IMR-90 (cell line): ENCODE measurements at regions not wholly inside any gene's neighbourhood (a gene's known extent, or its start where the extent isn't known, plus 50 kb on each side); places are given as distances from the start of the nearest gene placed in this dataset.
A peak's percentile ranks its signal among the peaks of the same experiment; 100 is the strongest.

ENCODE experiments used
- ATAC-seq: fragments of 200-7000 bp; cut with Tn5 transposase; 2 replicates; pipeline ENCODE4 v1.9.1; 2020; ENCODE audit warnings: low read depth, mild to moderate bottlenecking, moderate library complexity
- BruUV-seq: library from RNA; stranded (reverse); fragments of 400-500 nt; replicated peaks from 2 replicates; lab custom pipeline; 2021; lab: Mats Ljungman, UMichigan
- CTCF ChIA-PET: fragments of 300-600 bp; formaldehyde crosslinking; extraction: SDS; loops from one replicate; lab custom pipeline; 2021; ENCODE audit warnings: antibody characterized with exemption; lab: Yijun Ruan, JAX
- POLR2A ChIA-PET: fragments of 300-600 bp; sonication (Branson Sonifier 250); formaldehyde crosslinking; loops from one replicate; lab custom pipeline; 2022; ENCODE audit warnings: antibody characterized with exemption; ENCODE audit not compliant: unreplicated experiment; lab: Charles Lee
- DNase-seq: peaks from one replicate; pipeline ENCODE4 v3.0.0; 2013
- H2AFZ ChIP-seq: replicated peaks from 2 replicates; pipeline ENCODE3; 2013; ENCODE audit warnings: low read length, mild to moderate bottlenecking; ENCODE audit not compliant: poor library complexity
- H2AK5ac ChIP-seq: 2 replicates; pipeline ENCODE4 v1.6.1; 2013; ENCODE audit warnings: low read depth, low read length, inconsistent platforms
- H2AK9ac ChIP-seq: replicated peaks from 2 replicates; pipeline ENCODE3; 2013; ENCODE audit warnings: mild to moderate bottlenecking, low read depth, low read length, moderate library complexity; ENCODE audit not compliant: poor library complexity
- H2BK120ac ChIP-seq: 2 replicates; pipeline ENCODE4 v1.6.1; 2013; ENCODE audit warnings: low read depth, low read length, inconsistent platforms
- H2BK15ac ChIP-seq: 3 replicates; pipeline ENCODE4 v1.6.1; 2013; ENCODE audit warnings: low read depth, low read length, inconsistent platforms
- H2BK20ac ChIP-seq: 2 replicates; pipeline ENCODE4 v1.6.1; 2013; ENCODE audit warnings: low read depth, mild to moderate bottlenecking, inconsistent platforms, low read length, moderate library complexity
- H2BK5ac ChIP-seq: 2 replicates; pipeline ENCODE4 v1.6.1; 2013; ENCODE audit warnings: mild to moderate bottlenecking, low read depth, low read length, inconsistent platforms; ENCODE audit not compliant: poor library complexity, severe bottlenecking
- H3K14ac ChIP-seq: replicated peaks from 2 replicates; pipeline ENCODE4 v1.6.1; 2013; ENCODE audit warnings: low read depth, low read length, inconsistent platforms
- H3K18ac ChIP-seq: 2 replicates; pipeline ENCODE4 v1.6.1; 2013; ENCODE audit warnings: low read depth, low read length, control low read depth
- H3K23ac ChIP-seq: 2 replicates; pipeline ENCODE4 v1.6.1; 2013; ENCODE audit warnings: low read depth, low read length, inconsistent platforms
- H3K27ac ChIP-seq: 2 replicates; pipeline ENCODE4 v1.5.1; 2013; ENCODE audit warnings: mild to moderate bottlenecking, control low read depth, low read length; ENCODE audit not compliant: insufficient read depth
- H3K27me3 ChIP-seq: 2 replicates; pipeline ENCODE4 v1.6.1; 2013; ENCODE audit warnings: low read length; ENCODE audit not compliant: control insufficient read depth, insufficient read depth
- H3K36me3 ChIP-seq: 2 replicates; pipeline ENCODE4 v1.6.1; 2013; ENCODE audit warnings: low read length, mixed read lengths; ENCODE audit not compliant: control insufficient read depth, insufficient read depth
- H3K4ac ChIP-seq: 2 replicates; pipeline ENCODE4 v1.6.1; 2013; ENCODE audit warnings: low read depth, low read length, inconsistent platforms
- H3K4me1 ChIP-seq: 2 replicates; pipeline ENCODE4 v1.6.1; 2013; ENCODE audit warnings: low read length, mixed read lengths; ENCODE audit not compliant: control insufficient read depth, insufficient read depth
- H3K4me2 ChIP-seq: 2 replicates; pipeline ENCODE4 v1.6.1; 2013; ENCODE audit warnings: low read depth, mild to moderate bottlenecking, control low read depth, low read length, moderate library complexity
- H3K4me3 ChIP-seq: 2 replicates; pipeline ENCODE4 v1.5.1; 2013; ENCODE audit warnings: low read depth, mild to moderate bottlenecking, control low read depth, low read length, moderate library complexity; ENCODE audit not compliant: insufficient read depth
- H3K56ac ChIP-seq: 2 replicates; pipeline ENCODE4 v1.6.1; 2013; ENCODE audit warnings: low read length, inconsistent platforms; ENCODE audit not compliant: insufficient read depth; ENCODE audit errors: extremely low read depth
- H3K79me1 ChIP-seq, 2 experiments: 2 replicates each; pipeline ENCODE4 v1.6.1; 2013; ENCODE audit warnings: low read length in 2 of 2, inconsistent platforms in 1 of 2, low read depth in 1 of 2
- H3K9ac ChIP-seq: 2 replicates; pipeline ENCODE4 v1.6.1; 2013; ENCODE audit warnings: low read depth, low read length, control low read depth
- H3K9me1 ChIP-seq: 2 replicates; pipeline ENCODE4 v1.6.1; 2013; ENCODE audit warnings: low read length, inconsistent platforms; ENCODE audit not compliant: insufficient read depth
- H3K9me3 ChIP-seq: 2 replicates; pipeline ENCODE4 v1.6.1; 2013; ENCODE audit warnings: low read length; ENCODE audit not compliant: control insufficient read depth, insufficient read depth
- H4K20me1 ChIP-seq: 2 replicates; pipeline ENCODE4 v1.6.1; 2013; ENCODE audit warnings: low read length, inconsistent platforms; ENCODE audit not compliant: insufficient read depth
- H4K5ac ChIP-seq: 2 replicates; pipeline ENCODE4 v1.6.1; 2013; ENCODE audit warnings: mild to moderate bottlenecking, low read depth, low read length, control low read depth
- H4K8ac ChIP-seq, 2 experiments: 2 replicates each; pipeline ENCODE4 v1.6.1; 2013; ENCODE audit warnings: low read depth in 2 of 2, low read length in 2 of 2, control low read depth in 1 of 2, inconsistent platforms in 1 of 2
- H4K91ac ChIP-seq: 2 replicates; pipeline ENCODE4 v1.6.1; 2013; ENCODE audit warnings: low read depth, low read length, inconsistent platforms; ENCODE audit not compliant: insufficient read depth
- BHLHE40 ChIP-seq: fragments of 150-350 bp; IDR thresholded peaks from 2 replicates; pipeline ENCODE4 v1.6.1; 2016; ENCODE audit warnings: mild to moderate bottlenecking, low read depth, low read length
- CEBPB ChIP-seq: IDR thresholded peaks from 2 replicates; pipeline ENCODE4 v1.6.1; 2012; ENCODE audit warnings: low read depth, low read length, improper control_type of control experiment
- CHD1 ChIP-seq: IDR thresholded peaks from 2 replicates; pipeline ENCODE4 v1.6.1; 2012; ENCODE audit warnings: low read depth, low read length, improper control_type of control experiment
- FOS ChIP-seq: fragments of 150-350 bp; IDR thresholded peaks from 2 replicates; pipeline ENCODE4 v1.6.1; 2016; ENCODE audit warnings: low read depth, low read length
- MAFK ChIP-seq: IDR thresholded peaks from 2 replicates; pipeline ENCODE4 v1.6.1; 2012; ENCODE audit warnings: low read depth, low read length, improper control_type of control experiment
- MAZ ChIP-seq: IDR thresholded peaks from 2 replicates; pipeline ENCODE4 v1.6.1; 2012; ENCODE audit warnings: low read depth, mild to moderate bottlenecking, low read length, improper control_type of control experiment, moderate library complexity, borderline replicate concordance
- MXI1 ChIP-seq: IDR thresholded peaks from 2 replicates; pipeline ENCODE4 v1.6.1; 2012; ENCODE audit warnings: low read depth, mild to moderate bottlenecking, low read length, moderate library complexity, borderline replicate concordance
- NFE2L2 ChIP-seq: fragments of 150-350 bp; IDR thresholded peaks from 2 replicates; pipeline ENCODE4 v1.6.1; 2016; ENCODE audit warnings: low read depth, mild to moderate bottlenecking, low read length
- POLR2A ChIP-seq: IDR thresholded peaks from 2 replicates; pipeline ENCODE4 v1.6.1; 2012; ENCODE audit warnings: mild to moderate bottlenecking, low read depth, low read length
- RAD21 ChIP-seq: IDR thresholded peaks from 2 replicates; pipeline ENCODE4 v1.6.1; 2012; ENCODE audit warnings: low read length, improper control_type of control experiment
- RCOR1 ChIP-seq: IDR thresholded peaks from 2 replicates; pipeline ENCODE4 v1.6.1; 2012; ENCODE audit warnings: mild to moderate bottlenecking, low read length, improper control_type of control experiment; ENCODE audit not compliant: insufficient replicate concordance
- RFX5 ChIP-seq: IDR thresholded peaks from 2 replicates; pipeline ENCODE4 v1.8.0; 2012; ENCODE audit warnings: low read depth, mild to moderate bottlenecking, low read length, moderate library complexity
- SMC3 ChIP-seq: fragments of 150-350 bp; IDR thresholded peaks from 2 replicates; pipeline ENCODE4 v1.6.1; 2016; ENCODE audit warnings: low read depth, mild to moderate bottlenecking, antibody characterized with exemption, low read length, moderate library complexity
- WGBS, 2 experiments: methylation state at CpG; one replicate each; pipeline versions ENCODE4 v1.1.5 to v1.1.7; 2013; ENCODE audit warnings: missing lambda C conversion rate in 2 of 2; ENCODE audit not compliant: insufficient read length in 1 of 2; ENCODE audit errors: extremely low coverage in 2 of 2; 5-methylcytosine and 5-hydroxymethylcytosine counted together
- dilution Hi-C: fragments of 300-500 bp; cut with HindIII; formaldehyde crosslinking; loops from one replicate; pipeline ENCODE4 v1.14.3; 2018; ENCODE audit warnings: low sequenced_read_pairs; ENCODE audit not compliant: unreplicated experiment
- in situ Hi-C: fragments of 300-500 bp; cut with MboI; formaldehyde crosslinking; loops from 3 replicates; pipeline ENCODE4 v1.14.3; 2019; ENCODE audit warnings: low sequenced_read_pairs, inconsistent platforms, mixed read lengths
- intact Hi-C: fragments of 100-400 bp; cut with micrococcal nuclease; formaldehyde crosslinking; loops from 2 replicates; pipeline ENCODE4 v1.10.0; 2022
- TF ChIP-seq, protein P1 (sequence below): fragments of 150-350 bp; IDR thresholded peaks from 2 replicates; pipeline ENCODE4 v1.6.1; 2016; ENCODE audit warnings: low read depth, mild to moderate bottlenecking, low read length, moderate library complexity, borderline replicate concordance
- TF ChIP-seq, protein P2 (sequence below): conservative IDR thresholded peaks from 2 replicates; pipeline ENCODE4 v1.5.1; 2012; ENCODE audit warnings: mild to moderate bottlenecking, low read depth, low read length, improper control_type of control experiment
- TF ChIP-seq, protein P3 (sequence below): fragments of 150-350 bp; IDR thresholded peaks from 2 replicates; pipeline ENCODE4 v1.6.1; 2017; ENCODE audit warnings: mild to moderate bottlenecking, antibody characterized with exemption, low read length, low read depth

DNA sequence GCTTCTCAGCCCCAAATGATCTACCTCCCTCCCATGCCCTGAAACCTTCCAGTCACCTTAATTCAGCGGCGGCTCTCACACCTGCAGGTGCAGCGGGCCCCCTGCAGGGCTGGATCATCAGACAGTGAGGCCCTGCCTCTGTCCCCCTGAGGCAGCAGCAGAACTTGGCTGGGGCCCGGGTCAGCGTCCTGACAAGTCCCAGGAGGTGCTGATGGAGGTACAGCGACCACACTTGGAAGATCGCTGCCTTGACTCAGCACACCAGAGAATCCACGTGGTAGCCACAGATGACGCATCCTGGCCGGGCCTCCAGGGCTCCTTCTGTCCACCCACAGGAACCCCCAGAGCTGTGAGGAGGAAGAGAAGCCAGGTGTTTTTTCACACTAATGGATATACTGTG lies 116.4 kb upstream of the THBS2 start:
- peaks cover 4% of the 10 kb centered on the region for H3K9me1 ChIP-seq
- no peak overlapping the region for H2AK5ac ChIP-seq
- H3K36me3 ChIP-seq: no peaks in the 10 kb centered on the region
- POLR2A ChIA-PET: no interaction called here
- no TSS peak for BruUV-seq
- H3K23ac ChIP-seq: no peak overlapping the region
- no peak overlapping the region for H4K91ac ChIP-seq
- dilution Hi-C loops (no loop called here), in situ Hi-C loops (no loop called here), intact Hi-C loops (loop anchor here (5.0 kb wide), 1 partner anchor 118 kb away; the partner anchor contains the start of gene THBS2)
- no peak overlapping the region for H3K56ac ChIP-seq
- H4K8ac ChIP-seq: no peak overlapping the region
- H2AFZ ChIP-seq: no peak overlapping the region
- H3K4me1 ChIP-seq: peaks cover 3% of the 10 kb centered on the region; the same call in 1 of the 2 replicates
- no peak overlapping the region for H3K18ac ChIP-seq
- ATAC-seq: no peak
- H2AK9ac ChIP-seq: no peak overlapping the region
- H2BK20ac ChIP-seq: no peak overlapping the region
- TF ChIP-seq NFE2L2 (no peak), RAD21 (no peak), MXI1 (no peak), RFX5 (no peak), BHLHE40 (no peak), CEBPB (no peak), FOS (no peak), CHD1 (no peak), RCOR1 (no peak), POLR2A (no peak), MAFK (no peak), MAZ (no peak), SMC3 (no peak)
- TF ChIP-seq, protein P1, sequence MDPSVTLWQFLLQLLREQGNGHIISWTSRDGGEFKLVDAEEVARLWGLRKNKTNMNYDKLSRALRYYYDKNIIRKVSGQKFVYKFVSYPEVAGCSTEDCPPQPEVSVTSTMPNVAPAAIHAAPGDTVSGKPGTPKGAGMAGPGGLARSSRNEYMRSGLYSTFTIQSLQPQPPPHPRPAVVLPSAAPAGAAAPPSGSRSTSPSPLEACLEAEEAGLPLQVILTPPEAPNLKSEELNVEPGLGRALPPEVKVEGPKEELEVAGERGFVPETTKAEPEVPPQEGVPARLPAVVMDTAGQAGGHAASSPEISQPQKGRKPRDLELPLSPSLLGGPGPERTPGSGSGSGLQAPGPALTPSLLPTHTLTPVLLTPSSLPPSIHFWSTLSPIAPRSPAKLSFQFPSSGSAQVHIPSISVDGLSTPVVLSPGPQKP: no peak
- TF ChIP-seq, protein P2, sequence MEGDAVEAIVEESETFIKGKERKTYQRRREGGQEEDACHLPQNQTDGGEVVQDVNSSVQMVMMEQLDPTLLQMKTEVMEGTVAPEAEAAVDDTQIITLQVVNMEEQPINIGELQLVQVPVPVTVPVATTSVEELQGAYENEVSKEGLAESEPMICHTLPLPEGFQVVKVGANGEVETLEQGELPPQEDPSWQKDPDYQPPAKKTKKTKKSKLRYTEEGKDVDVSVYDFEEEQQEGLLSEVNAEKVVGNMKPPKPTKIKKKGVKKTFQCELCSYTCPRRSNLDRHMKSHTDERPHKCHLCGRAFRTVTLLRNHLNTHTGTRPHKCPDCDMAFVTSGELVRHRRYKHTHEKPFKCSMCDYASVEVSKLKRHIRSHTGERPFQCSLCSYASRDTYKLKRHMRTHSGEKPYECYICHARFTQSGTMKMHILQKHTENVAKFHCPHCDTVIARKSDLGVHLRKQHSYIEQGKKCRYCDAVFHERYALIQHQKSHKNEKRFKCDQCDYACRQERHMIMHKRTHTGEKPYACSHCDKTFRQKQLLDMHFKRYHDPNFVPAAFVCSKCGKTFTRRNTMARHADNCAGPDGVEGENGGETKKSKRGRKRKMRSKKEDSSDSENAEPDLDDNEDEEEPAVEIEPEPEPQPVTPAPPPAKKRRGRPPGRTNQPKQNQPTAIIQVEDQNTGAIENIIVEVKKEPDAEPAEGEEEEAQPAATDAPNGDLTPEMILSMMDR: no peak
- TF ChIP-seq, protein P3, sequence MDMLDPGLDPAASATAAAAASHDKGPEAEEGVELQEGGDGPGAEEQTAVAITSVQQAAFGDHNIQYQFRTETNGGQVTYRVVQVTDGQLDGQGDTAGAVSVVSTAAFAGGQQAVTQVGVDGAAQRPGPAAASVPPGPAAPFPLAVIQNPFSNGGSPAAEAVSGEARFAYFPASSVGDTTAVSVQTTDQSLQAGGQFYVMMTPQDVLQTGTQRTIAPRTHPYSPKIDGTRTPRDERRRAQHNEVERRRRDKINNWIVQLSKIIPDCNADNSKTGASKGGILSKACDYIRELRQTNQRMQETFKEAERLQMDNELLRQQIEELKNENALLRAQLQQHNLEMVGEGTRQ: no peak
- H3K4ac ChIP-seq: no peak overlapping the region
- no peak overlapping the region for H2BK120ac ChIP-seq
- H4K5ac ChIP-seq: no peak overlapping the region
- peaks cover 4% of the 10 kb centered on the region for H3K9me3 ChIP-seq
- no peak overlapping the region for H2BK15ac ChIP-seq
- DNase-seq: peak; percentile 29
- H3K27ac ChIP-seq: no peak overlapping the region
- 90% methylated on average over 3 of the region's 10 CpGs; no CpG with 5 or more reads in 1 of the 2 experiments for WGBS, 2 experiments
- H3K4me3 ChIP-seq: no peak overlapping the region
- no peak overlapping the region for H3K4me2 ChIP-seq
- no peaks in the 10 kb centered on the region for H3K27me3 ChIP-seq
- CTCF ChIA-PET: no interaction called here
- no peaks in the 10 kb centered on the region for H3K79me1 ChIP-seq
- H3K9ac ChIP-seq: no peak overlapping the region
- H4K20me1 ChIP-seq: no peaks in the 10 kb centered on the region
- H3K14ac ChIP-seq: no peak overlapping the region
- H2BK5ac ChIP-seq: no peak overlapping the region
